COLO668 (cell line): ENCODE measurements at regions not wholly inside any gene's neighbourhood (a gene's known extent, or its start where the extent isn't known, plus 50 kb on each side); places are given as distances from the start of the nearest gene placed in this dataset.
"Not testable (repeated sequence)": the region's sequence is repeated elsewhere in the genome, so short reads cannot be mapped to it uniquely, and the experiment has no call there.

ENCODE experiments used
- DNase-seq: peaks from one replicate; lab custom pipeline; 2025; ENCODE audit not compliant: unreplicated experiment; lab: John Stamatoyannopoulos, UW

GRCh38 chr4:43089730-43090129 is 197.2 kb downstream of the GRXCR1 start:
- DNase-seq, result no peak

GRCh38 chr4:43103048-43103447 is 210.5 kb downstream of the GRXCR1 start:
- DNase-seq, result no peak

GRCh38 chr4:43112139-43112538 is 219.6 kb downstream of the GRXCR1 start:
- DNase-seq, result no peak

GRCh38 chr4:43113196-43113595 is 220.7 kb downstream of the GRXCR1 start:
- DNase-seq, result no peak

GRCh38 chr4:43126595-43126994 is 234.1 kb downstream of the GRXCR1 start:
- DNase-seq, result no peak

GRCh38 chr4:43130228-43131021 is 237.9 kb downstream of the GRXCR1 start:
- DNase-seq, result no peak

GRCh38 chr4:43132010-43132582 is 239.6 kb downstream of the GRXCR1 start:
- DNase-seq, result peak; percentile 56

GRCh38 chr4:43133566-43133965 is 241.1 kb downstream of the GRXCR1 start:
- DNase-seq, result no peak

GRCh38 chr4:43136752-43137151 is 244.2 kb downstream of the GRXCR1 start:
- no peak for DNase-seq

- no peak for DNase-seq
Observed at GRCh38 chr4:43146198-43146597, 253.7 kb downstream of the GRXCR1 start.

GRCh38 chr4:43148481-43148880 is 256.0 kb downstream of the GRXCR1 start:
- DNase-seq, result no peak

GRCh38 chr4:43163101-43163792 is 270.7 kb downstream of the GRXCR1 start:
- DNase-seq, result no peak

- no peak for DNase-seq
Observed at GRCh38 chr4:43189741-43190140, 297.2 kb downstream of the GRXCR1 start.

GRCh38 chr4:43212576-43212975 is 320.1 kb downstream of the GRXCR1 start:
- DNase-seq, result not testable (repeated sequence)

GRCh38 chr4:43223820-43224219 is 331.3 kb downstream of the GRXCR1 start:
- DNase-seq, result no peak

- DNase-seq, result no peak
Observed at GRCh38 chr4:43224559-43224958, 332.0 kb downstream of the GRXCR1 start.

- no peak for DNase-seq
Observed at GRCh38 chr4:43233321-43233720, 340.8 kb downstream of the GRXCR1 start.

GRCh38 chr4:43234626-43235415 is 342.3 kb downstream of the GRXCR1 start:
- no peak for DNase-seq

- no peak for DNase-seq
Observed at GRCh38 chr4:43238008-43238407, 345.5 kb downstream of the GRXCR1 start.

GRCh38 chr4:43238585-43238984 is 346.1 kb downstream of the GRXCR1 start:
- no peak for DNase-seq

- DNase-seq, result no peak
Observed at GRCh38 chr4:43241104-43241503, 348.6 kb downstream of the GRXCR1 start.
